ENCODE measurements at regions not wholly inside any gene's neighbourhood (a gene's known extent, or its start where the extent isn't known, plus 50 kb on each side); places are given as distances from the start of the nearest gene placed in this dataset.
"Not testable (repeated sequence)": the region's sequence is repeated elsewhere in the genome, so short reads cannot be mapped to it uniquely, and the experiment has no call there.

GRCh38 chr21:31819692-31820091 is 53.1 kb upstream of the HUNK start:
- DNase-seq (ENCODE audit: low read depth), result not testable (repeated sequence)

GRCh38 chr21:31814356-31814755 is 58.5 kb upstream of the HUNK start:
- not testable (repeated sequence) for DNase-seq (ENCODE audit: low read depth)

- no peak for DNase-seq (ENCODE audit: low read depth)
These were observed 59.0 kb upstream of the HUNK start for GRCh38 chr21:31813862-31814261.

- DNase-seq (ENCODE audit: low read depth), result no peak
These were observed 68.8 kb upstream of the HUNK start for GRCh38 chr21:31804008-31804394.

GRCh38 chr21:31803039-31804007 is 69.5 kb upstream of the HUNK start:
- DNase-seq (ENCODE audit: low read depth), result no peak

- no peak for DNase-seq (ENCODE audit: low read depth)
These were observed 70.4 kb upstream of the SCAF4 start for GRCh38 chr21:31802331-31802730.

DNA sequence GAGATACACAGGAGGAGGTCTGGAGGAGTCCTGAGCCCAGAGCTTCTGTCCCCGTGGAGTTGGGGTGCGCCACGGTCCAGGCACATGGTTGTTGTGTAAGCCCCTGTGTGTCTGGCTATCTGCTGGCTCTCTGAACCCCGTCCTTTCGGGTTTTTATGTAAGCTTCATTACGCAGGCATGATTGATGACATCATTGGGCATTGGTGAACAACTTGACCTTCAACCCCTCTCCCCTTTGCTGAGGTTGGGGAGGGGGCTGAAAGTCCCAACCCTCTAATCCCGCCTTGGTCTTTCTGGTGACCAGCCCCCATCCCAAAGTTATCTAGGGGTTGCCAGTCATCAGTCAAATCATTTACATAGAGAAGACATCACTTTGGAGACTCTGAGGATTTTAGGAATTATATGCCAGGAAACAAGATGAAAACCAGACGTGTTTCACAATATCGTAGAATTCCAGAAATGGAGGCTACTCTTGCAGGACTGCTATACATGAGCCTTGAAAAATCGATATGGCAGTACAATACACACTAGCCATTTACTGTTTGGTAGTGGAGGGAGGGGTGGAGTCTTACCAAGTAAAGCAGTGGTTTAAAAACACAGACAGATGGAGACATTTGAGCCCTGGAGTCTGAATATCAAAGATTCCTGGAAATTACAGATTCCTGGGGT is 69.8 kb upstream of the SCAF4 start:
- DNase-seq (ENCODE audit: low read depth), result no peak

- no peak for DNase-seq (ENCODE audit: low read depth)
These were observed 67.2 kb upstream of the SCAF4 start for GRCh38 chr21:31798842-31799704.

DNA sequence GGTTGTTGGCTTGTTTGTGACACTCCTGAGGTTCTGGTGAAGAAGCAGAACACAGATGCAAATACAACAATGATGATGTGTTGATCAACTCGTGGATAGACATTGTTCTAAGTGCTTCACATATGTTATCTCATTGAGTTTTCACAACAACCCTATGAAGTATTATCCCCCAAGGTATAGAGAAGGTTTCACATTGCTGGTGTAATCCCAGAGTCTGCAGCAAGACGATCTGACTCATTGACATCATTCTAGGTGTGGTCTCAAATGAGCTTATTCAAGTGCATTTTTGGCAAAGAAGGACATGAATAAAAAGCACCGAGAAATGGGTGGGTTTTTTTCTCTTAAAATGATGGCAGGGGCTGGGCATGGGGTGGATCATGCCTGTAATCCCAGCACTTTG is 64.1 kb upstream of the SCAF4 start:
- no peak for DNase-seq (ENCODE audit: low read depth)

GRCh38 chr21:31790420-31790819 is 58.5 kb upstream of the SCAF4 start:
- not testable (repeated sequence) for DNase-seq (ENCODE audit: low read depth)

DNA sequence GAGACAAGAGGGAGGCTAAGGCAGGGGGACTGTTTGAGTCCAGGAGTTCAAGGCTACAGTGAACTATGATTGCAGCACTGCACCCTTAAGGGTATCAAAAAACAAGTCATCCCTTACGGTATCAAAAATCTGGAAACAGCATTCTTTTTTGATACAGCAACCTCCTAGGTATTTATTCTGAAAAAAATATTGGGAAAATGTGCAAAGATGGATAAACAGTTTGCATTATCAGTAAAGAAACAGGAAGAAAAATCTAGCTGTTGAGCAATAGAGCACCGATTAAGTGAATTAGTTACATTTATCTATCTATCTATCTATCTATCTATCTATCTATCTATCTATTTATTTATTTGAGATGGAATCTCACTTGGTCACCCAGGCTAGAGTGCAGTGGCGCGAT is 56.7 kb upstream of the SCAF4 start:
- no peak for DNase-seq (ENCODE audit: low read depth)

- not testable (repeated sequence) for DNase-seq (ENCODE audit: low read depth)
These were observed 55.8 kb upstream of the SCAF4 start for GRCh38 chr21:31787691-31788090.

DNA sequence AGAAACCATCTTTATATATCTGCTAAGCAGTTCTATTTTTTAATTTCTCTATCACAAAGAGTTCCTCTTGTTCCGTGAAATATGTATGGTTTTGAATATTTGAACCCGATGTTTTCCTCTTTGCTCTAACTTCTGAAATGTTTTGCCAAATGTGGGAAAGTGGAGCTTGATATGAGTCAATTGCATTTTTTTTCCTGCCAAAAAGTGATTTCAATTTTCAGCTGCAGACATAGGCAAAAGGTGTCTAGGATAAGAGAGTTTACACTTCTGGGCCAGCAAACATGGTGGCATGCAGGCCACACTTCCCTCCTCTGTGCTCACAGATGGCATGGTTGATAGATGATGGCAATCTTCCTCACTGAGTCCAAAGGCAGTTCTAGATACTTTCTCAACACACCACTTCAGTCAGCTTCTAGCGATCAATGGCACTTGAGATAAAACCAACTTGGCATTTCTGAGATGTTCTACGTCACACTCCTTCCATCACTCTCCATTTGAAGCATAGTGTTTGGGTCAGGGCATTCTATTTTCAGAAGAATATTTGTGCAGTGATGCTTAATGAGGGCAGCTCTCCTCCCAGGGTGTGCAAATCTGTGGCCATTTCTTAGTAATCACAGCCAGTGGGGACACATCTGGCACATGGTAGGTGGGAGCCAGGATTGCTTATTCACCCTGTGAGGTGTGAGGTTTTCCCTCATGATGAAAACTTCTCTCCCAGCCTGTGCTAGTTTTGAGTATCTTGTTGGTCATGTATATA is 54.4 kb upstream of the SCAF4 start:
- DNase-seq (ENCODE audit: low read depth), result no peak

DNA sequence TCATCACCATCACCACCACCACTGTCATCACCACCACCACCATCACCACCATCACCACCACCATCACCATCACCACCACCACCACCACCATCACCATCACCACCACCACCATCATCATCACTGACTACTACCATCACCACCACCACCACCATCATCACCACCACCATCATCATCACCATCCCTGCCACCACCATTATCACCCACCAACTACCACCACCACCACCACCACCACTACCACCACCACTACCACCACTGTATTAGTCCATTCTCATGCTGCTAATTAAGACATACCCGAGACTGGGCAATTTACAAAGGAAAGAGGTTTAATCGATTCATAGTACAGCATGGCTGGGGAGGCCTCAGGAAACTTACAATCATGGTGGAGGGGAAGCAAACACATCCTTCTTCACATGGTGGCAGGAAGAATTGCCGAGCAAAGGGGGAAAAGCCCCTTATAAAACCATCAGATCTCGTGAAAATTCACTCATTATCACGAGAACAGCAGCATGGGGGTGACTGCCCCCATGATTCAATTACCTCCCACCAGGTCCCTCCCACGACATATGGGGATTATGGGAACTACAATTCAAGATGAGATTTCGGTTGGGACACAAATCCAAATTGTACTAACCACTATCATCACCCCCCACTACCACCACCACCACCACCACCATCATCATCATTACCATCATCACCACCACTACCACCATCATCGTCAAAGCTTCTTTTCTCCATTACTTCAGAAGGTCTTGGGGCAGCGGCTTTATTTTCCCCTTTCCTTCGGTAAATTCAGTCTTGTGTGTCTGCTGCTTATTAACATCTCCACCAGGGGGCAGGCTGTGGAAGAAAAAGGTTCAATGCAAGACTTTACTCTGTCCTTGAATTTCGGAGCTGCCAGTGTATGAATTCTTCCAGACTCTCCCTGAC is 53.6 kb upstream of the SCAF4 start:
- peak; percentile 65 for DNase-seq (ENCODE audit: low read depth)

- peak; percentile 51 for DNase-seq (ENCODE audit: low read depth)
These were observed 49.8 kb upstream of the SCAF4 start for GRCh38 chr21:31781737-31782136.

Data from RPMI7951 (cell line).